ENCODE measurements at regions not wholly inside any gene's neighbourhood (a gene's known extent, or its start where the extent isn't known, plus 50 kb on each side); places are given as distances from the start of the nearest gene placed in this dataset.

DNA sequence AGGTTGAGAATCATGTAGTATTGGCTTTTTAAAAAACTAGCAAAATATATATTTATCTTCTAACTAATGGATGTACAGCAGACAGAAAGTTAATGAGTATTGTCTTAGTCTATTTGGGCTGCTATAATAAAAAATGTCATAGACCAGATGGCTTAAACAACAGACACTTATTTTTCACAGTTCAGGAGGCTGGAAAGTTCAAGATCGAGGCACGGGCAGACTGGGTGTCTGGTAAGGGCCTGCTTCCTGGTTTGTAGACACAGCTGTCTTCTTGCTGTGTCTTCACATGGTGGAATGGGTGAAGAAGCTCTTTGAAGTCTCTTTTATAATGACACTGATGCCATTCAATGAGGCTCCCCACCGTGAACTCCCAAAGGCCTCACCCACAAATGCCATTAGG is 70.1 kb upstream of the KRR1 start:
- no peak for DNase-seq

DNA sequence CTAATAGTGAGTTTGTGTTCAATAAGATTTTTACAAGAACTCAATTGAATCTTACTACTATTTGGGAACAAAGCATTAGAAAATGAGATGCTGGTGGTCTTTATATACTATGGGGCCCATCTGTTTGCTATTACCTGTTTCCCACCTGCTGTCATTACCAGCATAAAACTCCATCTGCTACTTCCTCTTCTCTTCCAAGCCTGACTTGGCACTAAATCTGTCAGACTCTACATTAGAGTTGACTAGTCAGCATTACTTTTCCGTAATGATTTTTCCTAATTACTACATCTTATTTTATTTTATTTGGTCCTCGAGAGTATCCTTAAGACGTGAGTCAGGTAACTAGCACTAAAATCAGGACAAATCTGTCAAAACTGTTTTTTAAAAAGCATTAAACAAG is 68.1 kb upstream of the KRR1 start:
- no peak for DNase-seq

DNA sequence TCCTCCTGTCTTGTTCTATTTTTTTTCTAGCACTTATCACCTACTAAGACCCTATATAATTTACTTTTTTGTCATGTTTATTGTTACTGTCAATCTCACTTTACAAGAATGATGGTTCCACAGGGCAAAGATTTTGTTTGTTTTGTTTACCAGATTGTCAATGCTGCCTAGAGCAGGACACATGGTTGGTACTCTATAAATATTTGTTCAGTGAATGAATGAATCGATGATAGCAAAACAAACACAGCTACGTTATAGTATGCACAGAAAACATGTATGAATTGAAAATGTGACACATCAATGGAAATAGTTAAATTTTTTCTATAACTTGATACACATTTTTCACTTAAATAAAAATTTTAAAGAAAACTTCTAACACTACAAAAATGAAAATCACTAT is 67.1 kb upstream of the KRR1 start:
- peak; percentile 27 for DNase-seq

DNA sequence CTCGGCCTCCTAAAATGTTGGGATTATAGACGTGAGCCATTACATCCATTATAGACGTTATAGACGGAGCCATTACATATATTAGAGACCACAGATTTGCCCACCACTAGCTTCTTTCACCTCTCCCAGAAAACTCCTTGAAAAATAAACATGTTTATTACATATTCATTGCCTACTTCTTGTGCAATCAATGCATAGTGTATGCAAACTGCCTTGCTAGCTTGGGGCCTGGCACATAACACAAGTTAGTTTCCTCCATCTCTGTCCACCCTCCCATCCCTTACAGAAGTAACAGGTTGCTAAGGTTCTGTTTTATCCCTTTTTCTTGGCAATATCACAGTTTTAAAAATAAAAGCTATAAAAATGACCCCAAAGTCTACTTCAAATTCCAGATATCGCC is 66.4 kb upstream of the KRR1 start:
- DNase-seq: no peak

DNA sequence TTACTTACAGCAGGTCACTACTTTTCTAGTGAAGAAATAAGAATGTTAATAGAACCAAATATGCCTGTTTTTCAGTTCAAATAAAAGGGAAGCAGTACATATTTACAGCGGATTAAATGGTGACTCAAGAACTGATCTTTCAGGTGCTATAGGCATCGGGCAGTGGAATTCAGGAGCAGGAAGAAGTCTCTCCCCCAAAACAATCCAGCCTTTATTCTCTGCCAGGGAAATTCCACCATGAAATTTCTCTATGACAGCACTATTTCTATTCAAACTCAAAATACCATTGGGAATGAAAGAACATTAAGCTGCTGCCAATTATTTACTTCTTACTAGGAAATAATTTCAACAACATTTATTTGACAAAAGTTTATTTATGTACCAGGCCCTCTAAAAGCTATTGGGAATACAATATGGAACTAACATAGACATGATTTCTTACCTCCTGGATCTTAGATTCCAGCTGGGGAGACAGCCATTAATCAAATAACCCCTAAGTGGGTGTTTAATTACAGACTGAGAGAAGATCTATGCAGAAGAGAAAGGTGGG is 60.3 kb upstream of the KRR1 start:
- DNase-seq: no peak

DNA sequence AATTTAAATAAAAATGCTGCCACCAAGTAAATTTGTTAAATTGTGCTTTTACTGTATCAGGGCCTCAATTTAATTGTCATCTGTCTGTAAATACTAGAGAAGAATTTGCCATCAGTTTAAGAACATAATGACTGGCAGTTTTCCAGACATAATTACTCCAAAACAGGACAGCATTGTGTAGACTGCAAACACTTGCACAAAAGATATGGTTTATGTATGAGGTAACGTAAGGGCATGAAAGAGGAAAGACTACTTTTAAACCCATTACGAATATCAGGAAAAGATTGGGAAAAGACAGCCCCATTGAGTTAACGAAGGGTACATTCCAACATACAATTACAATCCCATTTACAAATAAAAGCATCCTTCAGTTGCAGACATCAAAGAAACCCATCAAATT is 59.8 kb upstream of the KRR1 start:
- peak; percentile 27 for DNase-seq

DNA sequence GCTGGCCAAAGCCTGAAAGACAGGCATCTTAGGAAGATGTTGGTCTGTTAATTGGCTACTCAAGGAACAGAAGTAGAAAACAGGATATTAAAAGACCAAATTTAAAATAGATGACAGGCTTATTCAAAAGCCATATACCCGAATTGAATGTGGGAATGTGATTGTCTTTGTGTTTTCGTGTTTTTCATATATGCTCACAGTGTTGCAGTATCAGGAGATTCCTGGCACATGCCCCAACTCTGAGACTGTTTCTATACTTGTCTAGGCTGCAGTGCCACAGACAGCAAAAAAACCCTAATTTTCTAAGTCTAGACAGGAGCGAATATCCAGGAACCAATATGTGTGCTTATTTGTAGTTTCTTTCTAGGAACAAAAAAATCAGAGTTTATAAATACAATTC is 57.4 kb upstream of the KRR1 start:
- no peak for DNase-seq

DNA sequence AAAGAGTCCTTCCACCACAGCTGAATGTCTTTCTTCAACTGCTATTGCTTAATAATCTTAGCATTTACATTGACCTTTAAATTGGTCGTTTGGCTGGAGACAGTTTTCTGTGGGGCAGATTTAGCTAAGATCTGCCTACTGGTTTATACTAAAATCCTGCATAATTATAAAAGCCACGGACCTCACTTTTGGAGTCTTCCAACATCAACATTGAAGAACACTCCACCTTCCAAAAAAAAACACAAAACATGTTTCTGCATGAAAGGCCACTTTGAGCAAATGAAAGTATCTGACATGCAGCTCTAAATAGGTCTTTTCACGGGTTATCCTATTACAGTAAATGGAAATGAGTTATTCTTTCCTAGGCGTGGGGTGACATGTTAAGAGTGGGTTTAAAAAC is 57.0 kb upstream of the KRR1 start:
- no peak for DNase-seq

DNA sequence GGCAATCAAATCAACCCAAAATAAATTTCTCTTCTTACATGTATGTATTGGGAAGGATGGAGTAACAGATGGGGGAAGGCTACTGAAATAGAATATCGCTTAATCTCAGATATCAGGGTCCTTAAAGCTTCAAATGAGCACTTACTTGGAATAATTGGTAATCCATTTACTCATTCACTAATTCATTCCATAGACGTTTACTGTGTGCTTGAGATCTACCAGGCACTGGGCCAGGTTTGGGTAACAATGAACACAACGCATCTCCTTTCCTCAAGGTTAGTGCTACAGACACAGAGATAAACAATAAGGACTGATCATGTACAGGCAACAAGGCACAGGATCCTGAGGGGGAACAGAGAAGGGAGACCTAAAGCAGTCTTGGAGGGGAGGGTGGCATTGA is 54.4 kb upstream of the KRR1 start:
- no peak for DNase-seq

DNA sequence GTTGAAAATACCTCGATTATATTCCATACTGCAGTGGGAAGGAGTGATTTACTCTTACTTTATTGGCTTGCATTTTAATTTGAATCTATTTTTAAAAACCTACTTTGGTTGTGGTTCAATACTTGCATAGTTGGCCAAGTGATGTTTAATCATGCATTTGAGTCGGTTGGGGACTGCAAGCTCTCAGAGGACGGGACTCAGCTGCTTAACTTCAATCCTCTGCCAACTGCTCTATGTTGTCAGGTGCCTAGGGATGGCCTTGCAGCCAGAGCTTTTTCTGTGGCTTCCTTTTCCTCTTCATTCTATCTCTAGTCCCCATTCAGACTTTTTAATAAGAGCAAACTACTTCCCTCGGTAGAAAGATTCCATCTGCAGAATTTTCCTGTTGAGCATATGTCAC is 53.4 kb upstream of the KRR1 start:
- DNase-seq: no peak

DNA sequence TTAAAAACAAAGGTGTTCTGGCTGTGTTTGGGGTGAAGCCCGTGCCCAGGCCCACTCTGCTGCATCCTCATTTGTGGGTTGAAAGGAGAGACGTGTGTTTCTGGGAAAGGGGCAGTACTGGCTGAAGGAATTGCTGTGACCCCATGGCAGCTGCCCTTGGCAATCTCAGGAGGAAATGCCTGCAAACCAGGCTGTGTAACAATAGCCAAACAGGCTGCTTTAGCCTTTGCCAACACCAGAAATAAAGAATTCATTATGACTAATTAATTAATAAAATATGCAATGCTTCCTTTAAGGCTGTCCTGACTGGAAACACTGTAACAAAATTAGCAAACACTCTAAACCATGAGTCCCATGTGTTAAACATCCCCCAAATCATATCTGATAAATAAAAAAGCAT is 53.0 kb upstream of the KRR1 start:
- DNase-seq: no peak

DNA sequence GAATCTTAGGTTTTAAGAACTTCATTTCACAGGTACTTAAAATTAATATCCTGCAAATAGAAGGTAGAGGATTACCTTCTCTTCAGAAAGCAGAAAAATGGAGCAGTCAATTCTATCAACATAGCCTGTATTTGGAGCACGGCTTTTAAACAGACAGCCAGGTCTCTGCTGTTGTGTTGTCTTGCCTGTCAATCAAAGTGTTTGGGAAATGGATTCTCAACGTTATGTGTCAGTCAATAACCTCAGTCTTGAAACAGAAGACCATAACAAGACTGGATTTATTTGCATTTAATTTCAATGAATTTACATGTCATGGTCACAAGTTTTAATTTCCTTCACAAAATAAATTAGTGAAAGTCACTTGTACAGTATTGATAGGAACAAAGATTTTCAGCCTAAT is 51.9 kb upstream of the KRR1 start:
- DNase-seq: no peak

DNA sequence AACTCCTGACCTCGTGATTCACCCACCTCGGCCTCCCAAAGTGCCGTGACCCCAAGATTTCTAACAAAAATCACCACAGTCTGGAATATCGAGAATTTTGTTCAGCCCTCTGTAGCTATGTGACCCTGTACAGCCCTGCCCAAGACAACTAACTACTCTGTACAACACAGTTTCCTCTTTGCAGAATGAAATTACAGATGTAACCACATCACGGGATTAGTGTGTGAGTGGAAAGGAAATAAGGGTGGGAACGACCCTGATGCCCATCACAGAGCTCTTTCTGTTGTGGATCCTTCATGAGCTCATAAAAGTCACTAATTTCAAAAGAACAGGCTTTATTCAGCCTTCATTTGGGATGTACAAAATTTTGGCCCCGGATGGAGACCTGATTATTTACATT is 50.5 kb upstream of the KRR1 start:
- DNase-seq: no peak

Data from NCI-H345 (cell line).